IMR-90 (cell line): ENCODE measurements at regions not wholly inside any gene's neighbourhood (a gene's known extent, or its start where the extent isn't known, plus 50 kb on each side); places are given as distances from the start of the nearest gene placed in this dataset.

ENCODE experiments used
- ATAC-seq: fragments of 200-7000 bp; cut with Tn5 transposase; 2 replicates; pipeline ENCODE4 v1.9.1; 2020; ENCODE audit warnings: low read depth, mild to moderate bottlenecking, moderate library complexity
- BruUV-seq: library from RNA; stranded (reverse); fragments of 400-500 nt; replicated peaks from 2 replicates; lab custom pipeline; 2021; lab: Mats Ljungman, UMichigan
- CTCF ChIA-PET: fragments of 300-600 bp; formaldehyde crosslinking; extraction: SDS; loops from one replicate; lab custom pipeline; 2021; ENCODE audit warnings: antibody characterized with exemption; lab: Yijun Ruan, JAX
- POLR2A ChIA-PET: fragments of 300-600 bp; sonication (Branson Sonifier 250); formaldehyde crosslinking; loops from one replicate; lab custom pipeline; 2022; ENCODE audit warnings: antibody characterized with exemption; ENCODE audit not compliant: unreplicated experiment; lab: Charles Lee
- DNase-seq: peaks from one replicate; pipeline ENCODE4 v3.0.0; 2013
- H2AFZ ChIP-seq: replicated peaks from 2 replicates; pipeline ENCODE3; 2013; ENCODE audit warnings: low read length, mild to moderate bottlenecking; ENCODE audit not compliant: poor library complexity
- H2AK5ac ChIP-seq: 2 replicates; pipeline ENCODE4 v1.6.1; 2013; ENCODE audit warnings: low read depth, low read length, inconsistent platforms
- H2AK9ac ChIP-seq: replicated peaks from 2 replicates; pipeline ENCODE3; 2013; ENCODE audit warnings: mild to moderate bottlenecking, low read depth, low read length, moderate library complexity; ENCODE audit not compliant: poor library complexity
- H2BK120ac ChIP-seq: 2 replicates; pipeline ENCODE4 v1.6.1; 2013; ENCODE audit warnings: low read depth, low read length, inconsistent platforms
- H2BK15ac ChIP-seq: 3 replicates; pipeline ENCODE4 v1.6.1; 2013; ENCODE audit warnings: low read depth, low read length, inconsistent platforms
- H2BK20ac ChIP-seq: 2 replicates; pipeline ENCODE4 v1.6.1; 2013; ENCODE audit warnings: low read depth, mild to moderate bottlenecking, inconsistent platforms, low read length, moderate library complexity
- H2BK5ac ChIP-seq: 2 replicates; pipeline ENCODE4 v1.6.1; 2013; ENCODE audit warnings: mild to moderate bottlenecking, low read depth, low read length, inconsistent platforms; ENCODE audit not compliant: poor library complexity, severe bottlenecking
- H3K14ac ChIP-seq: replicated peaks from 2 replicates; pipeline ENCODE4 v1.6.1; 2013; ENCODE audit warnings: low read depth, low read length, inconsistent platforms
- H3K18ac ChIP-seq: 2 replicates; pipeline ENCODE4 v1.6.1; 2013; ENCODE audit warnings: low read depth, low read length, control low read depth
- H3K23ac ChIP-seq: 2 replicates; pipeline ENCODE4 v1.6.1; 2013; ENCODE audit warnings: low read depth, low read length, inconsistent platforms
- H3K27ac ChIP-seq: 2 replicates; pipeline ENCODE4 v1.5.1; 2013; ENCODE audit warnings: mild to moderate bottlenecking, control low read depth, low read length; ENCODE audit not compliant: insufficient read depth
- H3K27me3 ChIP-seq: 2 replicates; pipeline ENCODE4 v1.6.1; 2013; ENCODE audit warnings: low read length; ENCODE audit not compliant: control insufficient read depth, insufficient read depth
- H3K36me3 ChIP-seq: 2 replicates; pipeline ENCODE4 v1.6.1; 2013; ENCODE audit warnings: low read length, mixed read lengths; ENCODE audit not compliant: control insufficient read depth, insufficient read depth
- H3K4ac ChIP-seq: 2 replicates; pipeline ENCODE4 v1.6.1; 2013; ENCODE audit warnings: low read depth, low read length, inconsistent platforms
- H3K4me1 ChIP-seq: 2 replicates; pipeline ENCODE4 v1.6.1; 2013; ENCODE audit warnings: low read length, mixed read lengths; ENCODE audit not compliant: control insufficient read depth, insufficient read depth
- H3K4me2 ChIP-seq: 2 replicates; pipeline ENCODE4 v1.6.1; 2013; ENCODE audit warnings: low read depth, mild to moderate bottlenecking, control low read depth, low read length, moderate library complexity
- H3K4me3 ChIP-seq: 2 replicates; pipeline ENCODE4 v1.5.1; 2013; ENCODE audit warnings: low read depth, mild to moderate bottlenecking, control low read depth, low read length, moderate library complexity; ENCODE audit not compliant: insufficient read depth
- H3K56ac ChIP-seq: 2 replicates; pipeline ENCODE4 v1.6.1; 2013; ENCODE audit warnings: low read length, inconsistent platforms; ENCODE audit not compliant: insufficient read depth; ENCODE audit errors: extremely low read depth
- H3K79me1 ChIP-seq, 2 experiments: 2 replicates each; pipeline ENCODE4 v1.6.1; 2013; ENCODE audit warnings: low read length in 2 of 2, inconsistent platforms in 1 of 2, low read depth in 1 of 2
- H3K9ac ChIP-seq: 2 replicates; pipeline ENCODE4 v1.6.1; 2013; ENCODE audit warnings: low read depth, low read length, control low read depth
- H3K9me1 ChIP-seq: 2 replicates; pipeline ENCODE4 v1.6.1; 2013; ENCODE audit warnings: low read length, inconsistent platforms; ENCODE audit not compliant: insufficient read depth
- H3K9me3 ChIP-seq: 2 replicates; pipeline ENCODE4 v1.6.1; 2013; ENCODE audit warnings: low read length; ENCODE audit not compliant: control insufficient read depth, insufficient read depth
- H4K20me1 ChIP-seq: 2 replicates; pipeline ENCODE4 v1.6.1; 2013; ENCODE audit warnings: low read length, inconsistent platforms; ENCODE audit not compliant: insufficient read depth
- H4K5ac ChIP-seq: 2 replicates; pipeline ENCODE4 v1.6.1; 2013; ENCODE audit warnings: mild to moderate bottlenecking, low read depth, low read length, control low read depth
- H4K8ac ChIP-seq, 2 experiments: 2 replicates each; pipeline ENCODE4 v1.6.1; 2013; ENCODE audit warnings: low read depth in 2 of 2, low read length in 2 of 2, control low read depth in 1 of 2, inconsistent platforms in 1 of 2
- H4K91ac ChIP-seq: 2 replicates; pipeline ENCODE4 v1.6.1; 2013; ENCODE audit warnings: low read depth, low read length, inconsistent platforms; ENCODE audit not compliant: insufficient read depth
- BHLHE40 ChIP-seq: fragments of 150-350 bp; IDR thresholded peaks from 2 replicates; pipeline ENCODE4 v1.6.1; 2016; ENCODE audit warnings: mild to moderate bottlenecking, low read depth, low read length
- CEBPB ChIP-seq: IDR thresholded peaks from 2 replicates; pipeline ENCODE4 v1.6.1; 2012; ENCODE audit warnings: low read depth, low read length, improper control_type of control experiment
- CHD1 ChIP-seq: IDR thresholded peaks from 2 replicates; pipeline ENCODE4 v1.6.1; 2012; ENCODE audit warnings: low read depth, low read length, improper control_type of control experiment
- CTCF ChIP-seq: conservative IDR thresholded peaks from 2 replicates; pipeline ENCODE4 v1.5.1; 2012; ENCODE audit warnings: mild to moderate bottlenecking, low read depth, low read length, improper control_type of control experiment
- ELK1 ChIP-seq: fragments of 150-350 bp; IDR thresholded peaks from 2 replicates; pipeline ENCODE4 v1.6.1; 2016; ENCODE audit warnings: low read depth, mild to moderate bottlenecking, low read length, moderate library complexity, borderline replicate concordance
- FOS ChIP-seq: fragments of 150-350 bp; IDR thresholded peaks from 2 replicates; pipeline ENCODE4 v1.6.1; 2016; ENCODE audit warnings: low read depth, low read length
- MAFK ChIP-seq: IDR thresholded peaks from 2 replicates; pipeline ENCODE4 v1.6.1; 2012; ENCODE audit warnings: low read depth, low read length, improper control_type of control experiment
- MAZ ChIP-seq: IDR thresholded peaks from 2 replicates; pipeline ENCODE4 v1.6.1; 2012; ENCODE audit warnings: low read depth, mild to moderate bottlenecking, low read length, improper control_type of control experiment, moderate library complexity, borderline replicate concordance
- MXI1 ChIP-seq: IDR thresholded peaks from 2 replicates; pipeline ENCODE4 v1.6.1; 2012; ENCODE audit warnings: low read depth, mild to moderate bottlenecking, low read length, moderate library complexity, borderline replicate concordance
- NFE2L2 ChIP-seq: fragments of 150-350 bp; IDR thresholded peaks from 2 replicates; pipeline ENCODE4 v1.6.1; 2016; ENCODE audit warnings: low read depth, mild to moderate bottlenecking, low read length
- POLR2A ChIP-seq: IDR thresholded peaks from 2 replicates; pipeline ENCODE4 v1.6.1; 2012; ENCODE audit warnings: mild to moderate bottlenecking, low read depth, low read length
- RAD21 ChIP-seq: IDR thresholded peaks from 2 replicates; pipeline ENCODE4 v1.6.1; 2012; ENCODE audit warnings: low read length, improper control_type of control experiment
- RCOR1 ChIP-seq: IDR thresholded peaks from 2 replicates; pipeline ENCODE4 v1.6.1; 2012; ENCODE audit warnings: mild to moderate bottlenecking, low read length, improper control_type of control experiment; ENCODE audit not compliant: insufficient replicate concordance
- RFX5 ChIP-seq: IDR thresholded peaks from 2 replicates; pipeline ENCODE4 v1.8.0; 2012; ENCODE audit warnings: low read depth, mild to moderate bottlenecking, low read length, moderate library complexity
- SMC3 ChIP-seq: fragments of 150-350 bp; IDR thresholded peaks from 2 replicates; pipeline ENCODE4 v1.6.1; 2016; ENCODE audit warnings: low read depth, mild to moderate bottlenecking, antibody characterized with exemption, low read length, moderate library complexity
- WGBS, 2 experiments: methylation state at CpG; one replicate each; pipeline versions ENCODE4 v1.1.5 to v1.1.7; 2013; ENCODE audit warnings: missing lambda C conversion rate in 2 of 2; ENCODE audit not compliant: insufficient read length in 1 of 2; ENCODE audit errors: extremely low coverage in 2 of 2; 5-methylcytosine and 5-hydroxymethylcytosine counted together
- dilution Hi-C: fragments of 300-500 bp; cut with HindIII; formaldehyde crosslinking; loops from one replicate; pipeline ENCODE4 v1.14.3; 2018; ENCODE audit warnings: low sequenced_read_pairs; ENCODE audit not compliant: unreplicated experiment
- in situ Hi-C: fragments of 300-500 bp; cut with MboI; formaldehyde crosslinking; loops from 3 replicates; pipeline ENCODE4 v1.14.3; 2019; ENCODE audit warnings: low sequenced_read_pairs, inconsistent platforms, mixed read lengths
- intact Hi-C: fragments of 100-400 bp; cut with micrococcal nuclease; formaldehyde crosslinking; loops from 2 replicates; pipeline ENCODE4 v1.10.0; 2022
- TF ChIP-seq, protein P1 (sequence below): fragments of 150-350 bp; IDR thresholded peaks from 2 replicates; pipeline ENCODE4 v1.6.1; 2017; ENCODE audit warnings: mild to moderate bottlenecking, antibody characterized with exemption, low read length, low read depth

- Histone ChIP-seq H3K56ac (no peak overlapping the region), H3K9me1 (no peaks in the 10 kb centered on the region; the same call in 1 of the 2 replicates), H3K36me3 (no peaks in the 10 kb centered on the region), H3K79me1 (no peaks in the 10 kb centered on the region), H3K4ac (no peak overlapping the region), H3K27ac (no peak overlapping the region), H4K8ac (no peak overlapping the region), H3K18ac (no peak overlapping the region), H4K91ac (no peak overlapping the region), H3K23ac (no peak overlapping the region), H3K4me1 (no peaks in the 10 kb centered on the region), H2AK5ac (no peak overlapping the region), H2BK120ac (no peak overlapping the region), H3K27me3 (peaks cover 4% of the 10 kb centered on the region), H2BK20ac (no peak overlapping the region), H2AK9ac (no peak overlapping the region), H3K4me3 (no peak overlapping the region), H3K4me2 (no peak overlapping the region), H4K5ac (no peak overlapping the region), H3K14ac (no peak overlapping the region), H3K9me3 (peaks cover 8% of the 10 kb centered on the region), H2BK5ac (no peak overlapping the region), H4K20me1 (no peaks in the 10 kb centered on the region), H2AFZ (no peak overlapping the region), H2BK15ac (no peak overlapping the region), H3K9ac (no peak overlapping the region)
- no peak for TF ChIP-seq MAFK
- TF ChIP-seq FOS, result no peak
- no peak for TF ChIP-seq CEBPB
- TF ChIP-seq CHD1, result no peak
- no peak for TF ChIP-seq RCOR1
- no peak for TF ChIP-seq RFX5
- TF ChIP-seq SMC3, result no peak
- no peak for TF ChIP-seq MAZ
- TF ChIP-seq NFE2L2, result no peak
- TF ChIP-seq POLR2A, result no peak
- no peak for TF ChIP-seq ELK1
- TF ChIP-seq, protein P1, sequence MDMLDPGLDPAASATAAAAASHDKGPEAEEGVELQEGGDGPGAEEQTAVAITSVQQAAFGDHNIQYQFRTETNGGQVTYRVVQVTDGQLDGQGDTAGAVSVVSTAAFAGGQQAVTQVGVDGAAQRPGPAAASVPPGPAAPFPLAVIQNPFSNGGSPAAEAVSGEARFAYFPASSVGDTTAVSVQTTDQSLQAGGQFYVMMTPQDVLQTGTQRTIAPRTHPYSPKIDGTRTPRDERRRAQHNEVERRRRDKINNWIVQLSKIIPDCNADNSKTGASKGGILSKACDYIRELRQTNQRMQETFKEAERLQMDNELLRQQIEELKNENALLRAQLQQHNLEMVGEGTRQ, result no peak
- no peak for TF ChIP-seq RAD21
- no peak for TF ChIP-seq MXI1
- no peak for TF ChIP-seq CTCF
- TF ChIP-seq BHLHE40, result no peak
- WGBS, 2 experiments, result 83% methylated on average over 1 of the region's 4 CpGs; no CpG with 5 or more reads in 1 of the 2 experiments
- dilution Hi-C loops (no loop called here), in situ Hi-C loops (no loop called here), intact Hi-C loops (no loop called here)
- ChIA-PET POLR2A (no interaction called here), CTCF (interaction anchor here (0.7 kb wide), 1 partner anchor 179 kb away, joined by 3 read pairs; no protein-coding TSS in a partner anchor)
- no TSS peak for BruUV-seq
- ATAC-seq, result no peak
- DNase-seq, result no peak
These were observed 58.1 kb upstream of the TANC2 start for GRCh38 chr17:62907961-62908360.
